Chondrocyte (in vitro differentiated cells): ENCODE measurements at regions not wholly inside any gene's neighbourhood (a gene's known extent, or its start where the extent isn't known, plus 50 kb on each side); places are given as distances from the start of the nearest gene placed in this dataset.
"Not testable (repeated sequence)": the region's sequence is repeated elsewhere in the genome, so short reads cannot be mapped to it uniquely, and the experiment has no call there.

ENCODE experiments used
- DNase-seq: peaks from one replicate; pipeline ENCODE4 v3.0.0; 2021; ENCODE audit warnings: mixed read lengths, low spot score
- H3K27ac Mint-ChIP-seq: one replicate; pipeline ENCODE4 v1.8.0; 2021; ENCODE audit warnings: mild to moderate bottlenecking, moderate library complexity, mixed read lengths; ENCODE audit not compliant: unreplicated experiment
- H3K27me3 Mint-ChIP-seq: 2 replicates; pipeline ENCODE4 v1.8.0; 2021; ENCODE audit warnings: low read depth, mixed read lengths
- H3K36me3 Mint-ChIP-seq: 2 replicates; pipeline ENCODE4 v1.8.0; 2021; ENCODE audit warnings: low read depth, mixed read lengths
- H3K4me1 Mint-ChIP-seq: 2 replicates; pipeline ENCODE4 v1.8.0; 2021; ENCODE audit warnings: low read depth, mild to moderate bottlenecking, mixed read lengths
- H3K4me3 Mint-ChIP-seq: one replicate; pipeline ENCODE4 v1.8.0; 2021; ENCODE audit warnings: mild to moderate bottlenecking, moderate library complexity, mixed read lengths; ENCODE audit not compliant: unreplicated experiment
- H3K9me3 Mint-ChIP-seq: 2 replicates; pipeline ENCODE4 v1.8.0; 2021; ENCODE audit warnings: low read depth, mixed read lengths
- TF ChIP-seq, protein P1 (sequence below): fragments of 200-600 bp; sonication (generic); IDR thresholded peaks from 2 replicates; pipeline ENCODE4 v1.5.0; 2021; ENCODE audit warnings: antibody characterized with exemption, mild to moderate bottlenecking, moderate library complexity

DNA sequence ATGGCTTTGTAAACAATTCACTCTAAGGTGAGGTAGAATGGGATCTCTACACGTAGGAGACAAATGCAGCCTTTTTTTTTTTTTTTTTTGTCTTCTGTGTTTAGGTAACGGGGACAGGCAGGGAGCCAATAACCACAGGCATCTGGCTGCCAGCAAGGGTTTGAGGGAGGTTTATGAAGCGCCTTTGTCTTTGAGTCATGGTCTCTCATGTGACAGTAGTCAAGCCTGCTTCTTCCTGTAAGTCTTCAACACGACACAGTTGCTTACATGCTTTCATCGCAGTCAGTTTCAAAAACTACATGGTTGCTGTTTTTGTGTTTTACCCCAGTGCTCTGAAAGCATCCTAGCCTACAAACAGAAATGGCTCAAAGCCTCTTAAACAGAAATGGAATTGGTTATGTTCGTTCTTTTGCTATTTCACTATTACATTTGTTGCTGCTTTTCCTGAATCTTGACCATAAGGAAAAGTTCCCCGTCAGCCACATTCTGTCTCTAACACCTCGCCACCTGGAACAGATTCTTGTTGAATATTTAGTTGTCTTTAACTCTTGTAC lies 127.8 kb upstream of the METTL14 start:
- DNase-seq, result no peak
- no peaks in the 10 kb centered on the region for H3K27me3 Mint-ChIP-seq
- H3K4me1 Mint-ChIP-seq, result peaks cover 13% of the 10 kb centered on the region
- no peaks in the 10 kb centered on the region for H3K9me3 Mint-ChIP-seq
- peak overlapping the region; percentile 46 for H3K27ac Mint-ChIP-seq
- H3K4me3 Mint-ChIP-seq, result no peak overlapping the region
- TF ChIP-seq, protein P1, sequence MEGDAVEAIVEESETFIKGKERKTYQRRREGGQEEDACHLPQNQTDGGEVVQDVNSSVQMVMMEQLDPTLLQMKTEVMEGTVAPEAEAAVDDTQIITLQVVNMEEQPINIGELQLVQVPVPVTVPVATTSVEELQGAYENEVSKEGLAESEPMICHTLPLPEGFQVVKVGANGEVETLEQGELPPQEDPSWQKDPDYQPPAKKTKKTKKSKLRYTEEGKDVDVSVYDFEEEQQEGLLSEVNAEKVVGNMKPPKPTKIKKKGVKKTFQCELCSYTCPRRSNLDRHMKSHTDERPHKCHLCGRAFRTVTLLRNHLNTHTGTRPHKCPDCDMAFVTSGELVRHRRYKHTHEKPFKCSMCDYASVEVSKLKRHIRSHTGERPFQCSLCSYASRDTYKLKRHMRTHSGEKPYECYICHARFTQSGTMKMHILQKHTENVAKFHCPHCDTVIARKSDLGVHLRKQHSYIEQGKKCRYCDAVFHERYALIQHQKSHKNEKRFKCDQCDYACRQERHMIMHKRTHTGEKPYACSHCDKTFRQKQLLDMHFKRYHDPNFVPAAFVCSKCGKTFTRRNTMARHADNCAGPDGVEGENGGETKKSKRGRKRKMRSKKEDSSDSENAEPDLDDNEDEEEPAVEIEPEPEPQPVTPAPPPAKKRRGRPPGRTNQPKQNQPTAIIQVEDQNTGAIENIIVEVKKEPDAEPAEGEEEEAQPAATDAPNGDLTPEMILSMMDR, result no peak
- no peaks in the 10 kb centered on the region for H3K36me3 Mint-ChIP-seq

DNA sequence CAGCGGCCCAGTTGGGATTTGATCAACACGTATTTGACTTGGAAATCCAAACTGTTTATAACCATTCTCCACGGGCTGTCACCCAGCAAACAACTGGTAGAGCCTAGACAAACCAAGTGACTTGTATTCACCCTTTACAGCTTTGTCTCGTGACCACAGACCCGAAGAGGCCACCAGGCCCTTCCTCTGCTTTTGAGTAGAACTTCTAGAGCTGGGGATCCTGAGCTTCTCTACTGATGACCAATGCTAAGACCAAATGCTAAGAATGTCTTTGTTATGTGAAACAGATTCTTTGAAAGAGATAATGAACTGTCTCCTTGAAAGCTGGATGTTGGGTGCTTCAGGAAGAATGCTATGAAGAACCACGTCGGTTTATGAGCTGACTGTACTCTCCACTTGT lies 127.0 kb upstream of the METTL14 start:
- not testable (repeated sequence) for DNase-seq, H3K9me3 Mint-ChIP-seq, H3K27ac Mint-ChIP-seq, H3K27me3 Mint-ChIP-seq, H3K36me3 Mint-ChIP-seq, H3K4me3 Mint-ChIP-seq
- H3K4me1 Mint-ChIP-seq, result peaks cover 13% of the 10 kb centered on the region

DNA sequence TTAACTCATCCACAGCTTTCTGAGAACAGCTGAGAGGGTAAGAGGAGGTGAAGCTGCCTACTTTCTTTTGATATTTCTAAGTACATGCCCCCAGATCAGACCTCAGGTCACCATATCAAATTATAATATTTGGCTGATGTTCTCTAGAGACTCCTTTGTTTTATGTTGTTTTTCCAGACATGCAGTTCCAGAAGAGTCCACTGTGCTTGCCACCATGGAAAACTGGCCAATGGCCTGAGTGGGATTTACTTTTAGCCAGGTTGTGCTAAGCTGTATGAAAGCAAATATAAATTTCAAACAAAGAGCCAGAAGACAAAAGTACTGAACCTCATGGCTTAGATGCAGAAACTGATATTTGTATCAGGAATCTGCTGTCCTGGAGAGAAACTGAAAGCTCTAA lies 123.6 kb upstream of the METTL14 start:
- H3K9me3 Mint-ChIP-seq, H3K27ac Mint-ChIP-seq, DNase-seq, H3K27me3 Mint-ChIP-seq, H3K4me3 Mint-ChIP-seq, H3K36me3 Mint-ChIP-seq: not testable (repeated sequence)
- TF ChIP-seq, protein P1, result peak; percentile 21
- peaks cover 24% of the 10 kb centered on the region for H3K4me1 Mint-ChIP-seq

DNA sequence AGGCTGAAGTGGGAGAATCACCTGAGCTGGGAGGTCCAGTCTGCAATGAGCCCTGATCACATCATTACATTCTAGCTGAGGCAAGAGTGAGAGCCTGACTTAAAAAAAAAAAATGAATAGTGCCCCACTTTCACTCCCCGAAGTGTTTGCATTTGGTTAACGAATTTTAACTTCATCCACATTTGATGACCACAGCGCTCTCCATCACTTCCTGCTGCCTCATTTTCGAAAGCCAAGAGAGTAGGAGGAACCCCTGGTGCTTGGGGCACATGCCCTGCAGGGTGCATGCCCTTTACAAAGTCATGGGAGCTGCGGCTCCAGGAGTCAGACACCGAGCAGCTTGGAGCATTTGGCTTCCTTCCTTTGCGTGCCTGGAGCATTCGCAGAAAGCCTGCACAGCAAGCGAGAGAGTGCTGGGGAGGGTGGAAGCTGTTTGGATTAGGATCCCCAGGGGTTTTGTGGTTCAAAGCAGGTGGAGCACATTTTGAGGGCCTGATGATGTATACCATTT lies 119.1 kb upstream of the METTL14 start:
- H3K9me3 Mint-ChIP-seq, H3K36me3 Mint-ChIP-seq, H3K27me3 Mint-ChIP-seq: not testable (repeated sequence)
- Mint-ChIP-seq H3K4me1 (peaks cover 13% of the 10 kb centered on the region), H3K27ac (peak overlapping the region; percentile 82), H3K4me3 (peak overlapping the region; percentile 44)
- DNase-seq, result peak; percentile 94

DNA sequence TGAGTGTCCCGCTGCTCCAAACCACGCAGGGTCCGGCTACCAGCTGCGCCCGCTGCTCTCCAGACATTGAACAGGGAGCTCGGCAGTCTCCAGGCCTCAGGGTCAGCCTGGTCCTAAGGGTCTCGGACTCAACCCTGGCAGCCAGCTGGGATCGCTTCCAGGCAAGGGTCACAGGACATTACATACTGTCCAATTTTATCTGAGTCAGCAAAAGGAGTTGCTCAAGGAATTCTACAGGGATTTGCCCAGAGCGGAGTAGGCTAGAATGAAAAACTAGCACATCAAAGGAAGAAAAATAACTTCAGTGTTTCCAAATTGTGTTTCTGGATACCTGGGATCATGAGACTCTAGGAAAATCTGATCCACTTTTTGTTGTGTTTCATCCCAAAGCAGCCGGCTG lies 112.2 kb upstream of the METTL14 start:
- H3K4me3 Mint-ChIP-seq, H3K9me3 Mint-ChIP-seq: not testable (repeated sequence)
- peaks cover 22% of the 10 kb centered on the region for H3K4me1 Mint-ChIP-seq

DNA sequence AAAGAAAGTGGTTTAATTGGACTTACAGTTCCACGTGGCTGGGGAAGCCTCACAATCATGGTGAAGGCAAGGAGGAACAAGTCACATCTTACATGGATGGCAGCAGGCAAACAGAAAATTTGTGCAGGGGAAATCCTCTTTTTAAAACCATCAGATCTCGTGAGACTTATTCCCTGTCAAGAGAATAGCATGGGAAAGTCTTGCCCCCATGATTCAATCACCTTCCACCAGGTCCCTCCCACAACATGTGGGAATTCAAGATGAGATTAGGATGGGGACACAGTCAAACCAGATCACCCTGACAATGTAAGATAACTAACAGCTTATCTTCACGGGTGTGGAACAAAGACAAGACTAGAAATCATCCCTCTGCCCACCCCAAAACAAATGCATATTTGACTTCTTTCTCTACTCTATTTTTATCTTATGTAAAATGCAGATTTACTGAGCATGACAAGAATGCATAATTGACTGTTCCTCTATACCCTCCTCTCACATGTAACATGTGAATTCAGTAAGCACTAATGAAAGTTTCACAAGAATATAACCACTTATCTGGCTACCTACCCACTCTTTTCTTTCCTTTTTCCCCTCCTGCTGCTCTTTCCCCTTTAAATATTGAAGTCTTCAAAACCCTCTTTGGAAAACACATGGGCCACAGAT lies 110.8 kb upstream of the METTL14 start:
- peak overlapping the region; percentile 81 for H3K27ac Mint-ChIP-seq
- not testable (repeated sequence) for H3K9me3 Mint-ChIP-seq, H3K36me3 Mint-ChIP-seq, DNase-seq, H3K4me3 Mint-ChIP-seq, H3K27me3 Mint-ChIP-seq
- peaks cover 22% of the 10 kb centered on the region for H3K4me1 Mint-ChIP-seq

More for the DNA sequence above, 112.2 kb upstream of the METTL14 start:
- not testable (repeated sequence) for H3K36me3 Mint-ChIP-seq, H3K27ac Mint-ChIP-seq, DNase-seq, H3K27me3 Mint-ChIP-seq

DNA sequence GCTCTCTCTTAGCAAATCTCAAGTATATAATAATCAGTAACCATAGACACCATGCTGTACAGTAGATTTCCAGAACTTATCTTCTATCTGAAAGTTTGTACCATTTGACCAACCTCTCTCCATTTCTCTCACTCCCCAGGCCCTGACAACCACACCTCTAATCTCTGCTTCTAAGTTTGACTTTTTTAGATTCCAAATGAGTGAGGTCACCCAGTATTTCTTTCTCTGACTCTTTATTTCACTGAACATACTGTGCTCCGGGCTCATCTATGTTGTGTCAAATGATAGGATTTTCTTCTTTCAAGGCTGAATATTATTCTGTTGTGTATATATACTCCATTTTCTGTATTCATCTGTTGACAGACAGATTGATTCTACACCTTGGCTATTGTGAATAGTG lies 110.1 kb upstream of the METTL14 start:
- H3K4me1 Mint-ChIP-seq, result peaks cover 22% of the 10 kb centered on the region
- not testable (repeated sequence) for H3K9me3 Mint-ChIP-seq, H3K4me3 Mint-ChIP-seq, H3K27me3 Mint-ChIP-seq, DNase-seq, H3K36me3 Mint-ChIP-seq
- peak overlapping the region; percentile 81 for H3K27ac Mint-ChIP-seq

DNA sequence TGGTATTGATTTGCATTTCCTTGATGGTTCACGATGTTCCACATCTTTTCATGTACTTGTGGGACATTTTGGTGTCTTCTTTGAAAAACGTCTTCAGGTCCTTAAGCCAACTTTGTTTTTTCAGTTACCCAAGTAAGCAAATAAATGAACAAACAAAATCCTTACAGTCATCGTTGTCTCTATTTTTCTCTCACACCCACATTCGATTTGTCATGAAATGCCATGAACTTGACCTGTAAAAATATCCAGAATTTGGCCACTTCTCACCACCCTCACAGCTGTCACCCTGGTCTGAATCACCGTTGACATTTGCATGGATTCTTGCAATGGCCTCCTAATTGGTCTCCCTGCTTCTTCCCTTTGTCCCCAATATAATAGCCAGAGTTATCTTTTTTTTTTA lies 109.5 kb upstream of the METTL14 start:
- not testable (repeated sequence) for H3K27ac Mint-ChIP-seq, H3K4me3 Mint-ChIP-seq, DNase-seq, H3K9me3 Mint-ChIP-seq, H3K27me3 Mint-ChIP-seq, H3K36me3 Mint-ChIP-seq
- peaks cover 22% of the 10 kb centered on the region for H3K4me1 Mint-ChIP-seq

DNA sequence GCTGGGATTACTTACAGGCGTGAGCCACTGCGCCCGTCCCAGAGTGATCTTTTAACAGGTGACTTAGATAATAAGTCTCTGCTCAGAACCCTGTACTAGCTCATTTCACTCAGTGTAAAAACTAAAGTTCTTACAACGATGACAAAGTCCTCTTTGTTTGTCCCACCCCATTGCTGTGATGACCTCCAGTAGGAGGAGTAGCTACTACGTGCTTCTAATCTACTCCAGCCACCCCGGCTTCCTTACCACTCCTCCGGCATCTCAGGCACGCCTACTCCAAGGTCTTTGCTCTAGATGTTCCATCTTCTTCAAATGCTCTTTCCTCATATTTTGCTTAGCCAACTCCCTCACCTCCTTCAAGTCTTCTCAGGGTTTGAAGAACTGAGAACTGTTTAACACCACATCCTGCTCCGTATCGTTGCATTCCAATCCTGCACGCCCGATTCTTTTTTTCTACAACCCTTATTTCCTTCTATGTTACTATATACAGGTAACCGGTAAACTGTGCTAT lies 108.4 kb upstream of the METTL14 start:
- DNase-seq, H3K9me3 Mint-ChIP-seq, H3K36me3 Mint-ChIP-seq, H3K27me3 Mint-ChIP-seq, H3K4me3 Mint-ChIP-seq: not testable (repeated sequence)
- Mint-ChIP-seq H3K4me1 (peaks cover 22% of the 10 kb centered on the region), H3K27ac (peak overlapping the region; percentile 49)
